K562 (cell line): ENCODE measurements at regions not wholly inside any gene's neighbourhood (a gene's known extent, or its start where the extent isn't known, plus 50 kb on each side); places are given as distances from the start of the nearest gene placed in this dataset.

ENCODE experiments used
- CLOCK ChIP-seq: fragments of 250-450 bp; sonication (Bioruptor Pico); IDR thresholded peaks from 2 replicates; pipeline ENCODE4 v1.4.0; 2020; ENCODE audit warnings: mild to moderate bottlenecking, moderate library complexity, borderline replicate concordance
- GABPA ChIP-seq: fragments of 200-800 bp; sonication (Bioruptor generic); conservative IDR thresholded peaks from 2 replicates; pipeline ENCODE4 v1.6.1; 2016; ENCODE audit warnings: low read depth, missing genetic modification characterization, missing compliant biosample characterization
- PHF21A ChIP-seq: fragments of 450-650 bp; IDR thresholded peaks from 2 replicates; pipeline ENCODE4 v1.6.1; 2017; ENCODE audit warnings: low read depth, borderline replicate concordance
- TF ChIP-seq, protein P1 (sequence below): sonication (generic); formaldehyde crosslinking; IDR thresholded peaks from 2 replicates; pipeline ENCODE4 v1.8.1; 2022; ENCODE audit warnings: missing genetic modification reagents
- TF ChIP-seq, protein P2 (sequence below): IDR thresholded peaks from 3 replicates; pipeline ENCODE4 v1.6.1; 2011; ENCODE audit warnings: borderline replicate concordance, mild to moderate bottlenecking; ENCODE audit not compliant: insufficient read length, insufficient read depth

GRCh38 chr16:85363881-85364280, 249.2 kb upstream of the GSE1 start (continued):
- TF ChIP-seq CLOCK, result no peak
- TF ChIP-seq PHF21A, result no peak
- TF ChIP-seq, protein P1, sequence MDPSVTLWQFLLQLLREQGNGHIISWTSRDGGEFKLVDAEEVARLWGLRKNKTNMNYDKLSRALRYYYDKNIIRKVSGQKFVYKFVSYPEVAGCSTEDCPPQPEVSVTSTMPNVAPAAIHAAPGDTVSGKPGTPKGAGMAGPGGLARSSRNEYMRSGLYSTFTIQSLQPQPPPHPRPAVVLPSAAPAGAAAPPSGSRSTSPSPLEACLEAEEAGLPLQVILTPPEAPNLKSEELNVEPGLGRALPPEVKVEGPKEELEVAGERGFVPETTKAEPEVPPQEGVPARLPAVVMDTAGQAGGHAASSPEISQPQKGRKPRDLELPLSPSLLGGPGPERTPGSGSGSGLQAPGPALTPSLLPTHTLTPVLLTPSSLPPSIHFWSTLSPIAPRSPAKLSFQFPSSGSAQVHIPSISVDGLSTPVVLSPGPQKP (CRISPR knock-in tag), result no peak
- TF ChIP-seq GABPA (tag), result no peak
- TF ChIP-seq, protein P2, sequence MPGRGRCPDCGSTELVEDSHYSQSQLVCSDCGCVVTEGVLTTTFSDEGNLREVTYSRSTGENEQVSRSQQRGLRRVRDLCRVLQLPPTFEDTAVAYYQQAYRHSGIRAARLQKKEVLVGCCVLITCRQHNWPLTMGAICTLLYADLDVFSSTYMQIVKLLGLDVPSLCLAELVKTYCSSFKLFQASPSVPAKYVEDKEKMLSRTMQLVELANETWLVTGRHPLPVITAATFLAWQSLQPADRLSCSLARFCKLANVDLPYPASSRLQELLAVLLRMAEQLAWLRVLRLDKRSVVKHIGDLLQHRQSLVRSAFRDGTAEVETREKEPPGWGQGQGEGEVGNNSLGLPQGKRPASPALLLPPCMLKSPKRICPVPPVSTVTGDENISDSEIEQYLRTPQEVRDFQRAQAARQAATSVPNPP, result no peak
